Loucy (cell line): ENCODE measurements at regions not wholly inside any gene's neighbourhood (a gene's known extent, or its start where the extent isn't known, plus 50 kb on each side); places are given as distances from the start of the nearest gene placed in this dataset.

Source experiments
- H2AFZ ChIP-seq: fragments of 200-600 bp; sonication (generic); 2 replicates; pipeline ENCODE4 v1.6.0; 2016; ENCODE audit warnings: antibody characterized with exemption, mild to moderate bottlenecking, low read length, moderate library complexity
- H3F3A ChIP-seq: fragments of 200-600 bp; 2 replicates; pipeline ENCODE4 v1.6.0; 2016; ENCODE audit warnings: antibody characterized with exemption, low read depth, mild to moderate bottlenecking
- H3K27me3 ChIP-seq: fragments of 200-600 bp; sonication (generic); 2 replicates; pipeline ENCODE4 v1.6.1; 2014; ENCODE audit warnings: low read length, mild to moderate bottlenecking; ENCODE audit not compliant: insufficient read depth, poor library complexity, severe bottlenecking
- H3K36me3 ChIP-seq: fragments of 200-600 bp; sonication (generic); 2 replicates; pipeline ENCODE4 v1.6.1; 2016; ENCODE audit warnings: low read length; ENCODE audit not compliant: insufficient read depth
- H3K4me1 ChIP-seq: fragments of 200-600 bp; sonication (generic); 2 replicates; pipeline ENCODE4 v1.5.1; 2014; ENCODE audit warnings: low read length, mild to moderate bottlenecking; ENCODE audit not compliant: insufficient read depth, poor library complexity, severe bottlenecking
- H3K4me2 ChIP-seq: fragments of 200-600 bp; sonication (generic); 2 replicates; pipeline ENCODE4 v1.6.0; 2014; ENCODE audit warnings: antibody characterized with exemption, low read length, low read depth, mild to moderate bottlenecking; ENCODE audit not compliant: poor library complexity, severe bottlenecking
- H3K4me3 ChIP-seq: fragments of 200-600 bp; sonication (generic); 2 replicates; pipeline ENCODE4 v1.5.1; 2014; ENCODE audit warnings: low read length, mild to moderate bottlenecking, mixed read lengths; ENCODE audit not compliant: poor library complexity, severe bottlenecking
- H3K79me2 ChIP-seq: fragments of 200-600 bp; sonication (generic); 2 replicates; pipeline ENCODE4 v1.6.1; 2014; ENCODE audit warnings: low read length; ENCODE audit not compliant: insufficient read depth
- H3K9ac ChIP-seq: fragments of 200-600 bp; sonication (generic); 2 replicates; pipeline ENCODE4 v1.6.0; 2014; ENCODE audit warnings: mild to moderate bottlenecking, low read depth, low read length, moderate library complexity; ENCODE audit not compliant: poor library complexity, severe bottlenecking
- H3K9me2 ChIP-seq: fragments of 200-600 bp; sonication (generic); replicated peaks from 2 replicates; pipeline ENCODE4 v1.6.1; 2016; ENCODE audit warnings: low read depth, low read length, mixed read lengths
- H3K9me3 ChIP-seq: fragments of 200-600 bp; sonication (generic); 2 replicates; pipeline ENCODE4 v1.6.1; 2014; ENCODE audit warnings: mild to moderate bottlenecking, antibody characterized with exemption, low read length, low read depth; ENCODE audit not compliant: insufficient read depth
- H4K20me1 ChIP-seq: fragments of 200-600 bp; sonication (generic); 2 replicates; pipeline ENCODE4 v1.6.0; 2014; ENCODE audit warnings: antibody characterized with exemption, low read length, mild to moderate bottlenecking; ENCODE audit not compliant: insufficient read depth, poor library complexity, severe bottlenecking
- EZH2phosphoT487 ChIP-seq: fragments of 200-600 bp; IDR thresholded peaks from 2 replicates; pipeline ENCODE4 v1.6.1; 2018; ENCODE audit warnings: antibody characterized with exemption, mild to moderate bottlenecking, moderate library complexity, borderline replicate concordance
- TF ChIP-seq, protein P1 (sequence below): fragments of 200-600 bp; sonication (generic); conservative IDR thresholded peaks from 2 replicates; pipeline ENCODE4 v1.5.1; 2014; ENCODE audit warnings: mild to moderate bottlenecking, antibody characterized with exemption, low read length

DNA sequence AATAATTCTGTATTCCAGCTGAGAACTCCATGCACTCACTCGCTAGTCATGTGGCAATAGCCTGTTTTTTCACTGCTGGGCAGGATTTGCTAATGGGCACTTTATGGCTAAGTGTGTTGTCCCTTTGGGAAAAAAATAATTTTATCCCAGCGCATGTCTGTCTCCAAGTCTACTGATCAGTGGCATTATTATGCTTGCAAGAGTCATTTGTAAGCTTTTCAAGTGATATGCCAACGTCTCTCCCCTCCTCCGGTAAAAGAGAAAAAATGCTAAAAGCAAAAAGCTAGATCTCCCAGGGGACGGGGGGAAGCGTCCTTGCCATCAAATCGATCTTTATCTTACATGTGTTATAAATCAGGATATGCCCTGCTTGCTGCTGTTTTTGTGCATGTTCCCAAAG, 407.7 kb downstream of the CDH26 start:
- H3K4me1 ChIP-seq: no peaks in the 10 kb centered on the region
- H4K20me1 ChIP-seq: no peaks in the 10 kb centered on the region
- no peaks in the 10 kb centered on the region for H3F3A ChIP-seq
- no peak overlapping the region for H3K4me2 ChIP-seq
- H3K79me2 ChIP-seq: no peaks in the 10 kb centered on the region
- no peak for TF ChIP-seq EZH2phosphoT487
- TF ChIP-seq, protein P1, sequence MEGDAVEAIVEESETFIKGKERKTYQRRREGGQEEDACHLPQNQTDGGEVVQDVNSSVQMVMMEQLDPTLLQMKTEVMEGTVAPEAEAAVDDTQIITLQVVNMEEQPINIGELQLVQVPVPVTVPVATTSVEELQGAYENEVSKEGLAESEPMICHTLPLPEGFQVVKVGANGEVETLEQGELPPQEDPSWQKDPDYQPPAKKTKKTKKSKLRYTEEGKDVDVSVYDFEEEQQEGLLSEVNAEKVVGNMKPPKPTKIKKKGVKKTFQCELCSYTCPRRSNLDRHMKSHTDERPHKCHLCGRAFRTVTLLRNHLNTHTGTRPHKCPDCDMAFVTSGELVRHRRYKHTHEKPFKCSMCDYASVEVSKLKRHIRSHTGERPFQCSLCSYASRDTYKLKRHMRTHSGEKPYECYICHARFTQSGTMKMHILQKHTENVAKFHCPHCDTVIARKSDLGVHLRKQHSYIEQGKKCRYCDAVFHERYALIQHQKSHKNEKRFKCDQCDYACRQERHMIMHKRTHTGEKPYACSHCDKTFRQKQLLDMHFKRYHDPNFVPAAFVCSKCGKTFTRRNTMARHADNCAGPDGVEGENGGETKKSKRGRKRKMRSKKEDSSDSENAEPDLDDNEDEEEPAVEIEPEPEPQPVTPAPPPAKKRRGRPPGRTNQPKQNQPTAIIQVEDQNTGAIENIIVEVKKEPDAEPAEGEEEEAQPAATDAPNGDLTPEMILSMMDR: no peak
- H3K9ac ChIP-seq: no peak overlapping the region
- H3K9me3 ChIP-seq: no peaks in the 10 kb centered on the region
- H3K9me2 ChIP-seq: no peaks in the 10 kb centered on the region
- no peaks in the 10 kb centered on the region for H3K36me3 ChIP-seq
- H3K4me3 ChIP-seq: no peak overlapping the region
- H3K27me3 ChIP-seq: peaks cover 25% of the 10 kb centered on the region
- no peak overlapping the region for H2AFZ ChIP-seq

- H4K20me1 ChIP-seq: peaks cover 3% of the 10 kb centered on the region
- H3K4me1 ChIP-seq: peaks cover 6% of the 10 kb centered on the region
- no peak overlapping the region for H3K4me3 ChIP-seq
- H3K27me3 ChIP-seq: peaks cover 64% of the 10 kb centered on the region
- no peaks in the 10 kb centered on the region for H3K9me3 ChIP-seq
- no peak overlapping the region for H2AFZ ChIP-seq
- no peaks in the 10 kb centered on the region for H3F3A ChIP-seq
- no peaks in the 10 kb centered on the region for H3K9me2 ChIP-seq
- H3K36me3 ChIP-seq: no peaks in the 10 kb centered on the region
- H3K79me2 ChIP-seq: no peaks in the 10 kb centered on the region
- TF ChIP-seq, protein P1: peak; percentile 36; the same call in 1 of the 2 replicates
- TF ChIP-seq EZH2phosphoT487: no peak
- H3K4me2 ChIP-seq: no peak overlapping the region
- no peak overlapping the region for H3K9ac ChIP-seq
These were observed 413.2 kb downstream of the CDH26 start for GRCh38 chr20:60371384-60371783.

DNA sequence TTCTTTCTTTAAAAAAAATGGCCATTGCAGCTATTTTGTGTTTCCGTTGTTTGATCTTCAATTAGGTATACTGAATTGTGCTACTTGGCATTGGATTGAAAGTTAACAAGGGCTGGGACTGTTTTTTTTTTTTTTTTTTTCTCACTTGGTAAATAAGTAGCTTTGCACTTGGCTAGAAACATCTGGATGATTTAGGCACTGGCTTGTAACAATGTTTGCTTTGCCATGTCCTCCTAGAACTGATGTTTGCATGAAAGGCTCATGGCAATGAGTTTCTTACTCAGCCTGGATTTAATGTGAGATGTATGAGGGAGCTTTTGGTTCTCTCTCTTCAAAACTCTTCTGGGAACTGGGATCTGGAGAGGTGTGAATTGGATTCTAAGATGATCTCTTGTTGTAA, 414.1 kb downstream of the CDH26 start:
- H3K4me2 ChIP-seq: no peak overlapping the region
- no peaks in the 10 kb centered on the region for H3K36me3 ChIP-seq
- H3K9ac ChIP-seq: no peak overlapping the region
- TF ChIP-seq, protein P1: no peak
- TF ChIP-seq EZH2phosphoT487: no peak
- H3K4me3 ChIP-seq: no peak overlapping the region
- no peaks in the 10 kb centered on the region for H3K9me2 ChIP-seq
- peaks cover 6% of the 10 kb centered on the region for H3K4me1 ChIP-seq
- H3K9me3 ChIP-seq: no peaks in the 10 kb centered on the region
- peaks cover 64% of the 10 kb centered on the region for H3K27me3 ChIP-seq
- H3K79me2 ChIP-seq: no peaks in the 10 kb centered on the region
- H3F3A ChIP-seq: no peaks in the 10 kb centered on the region
- no peak overlapping the region for H2AFZ ChIP-seq
- peaks cover 3% of the 10 kb centered on the region for H4K20me1 ChIP-seq
